ENCODE measurements at regions not wholly inside any gene's neighbourhood (a gene's known extent, or its start where the extent isn't known, plus 50 kb on each side); places are given as distances from the start of the nearest gene placed in this dataset.
"Not testable (repeated sequence)": the region's sequence is repeated elsewhere in the genome, so short reads cannot be mapped to it uniquely, and the experiment has no call there.

DNA sequence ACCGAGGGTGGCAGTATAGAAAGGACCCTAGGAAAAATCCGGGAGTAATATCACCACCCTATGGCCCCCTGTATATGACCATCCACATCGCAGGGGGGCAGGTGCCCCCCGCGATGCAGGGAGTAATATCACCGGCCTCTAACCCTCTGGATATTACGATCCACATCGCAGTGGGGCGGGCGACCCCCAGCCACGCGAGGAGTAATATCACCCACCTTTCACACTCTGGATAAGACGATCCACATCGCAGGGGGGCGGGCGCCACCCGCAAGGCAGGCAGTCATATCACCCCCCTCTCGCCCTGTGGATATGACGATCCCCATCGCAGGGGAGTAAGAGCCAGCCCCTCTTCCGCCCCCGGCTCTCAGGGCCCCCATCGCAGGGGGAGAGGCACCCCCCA, 76.7 kb upstream of the RUBCNL start:
- intact Hi-C loops (cut with micrococcal nuclease) = no loop called here
- Mint-ChIP-seq H3K4me1 (ENCODE audit: insufficient read depth, unreplicated experiment) (no peaks in the 10 kb centered on the region), H3K9me3 (ENCODE audit: unreplicated experiment) (no peaks in the 10 kb centered on the region), H3K27me3 (ENCODE audit: insufficient read depth, unreplicated experiment) (no peaks in the 10 kb centered on the region), H3K36me3 (ENCODE audit: insufficient read depth, unreplicated experiment) (no peaks in the 10 kb centered on the region), H3K27ac (ENCODE audit: low read depth, unreplicated experiment) (no peak overlapping the region), H3K4me3 (ENCODE audit: unreplicated experiment) (no peak overlapping the region)
- ChIA-PET CTCF (no interaction called here), POLR2A (no interaction called here)
- no peak for DNase-seq (ENCODE audit: unreplicated experiment)
- no TSS peak for BruUV-seq (replicated peaks)
- no peak for TF ChIP-seq CTCF (IDR thresholded peaks at IDR 0.05; ENCODE audit: unreplicated experiment)

DNA sequence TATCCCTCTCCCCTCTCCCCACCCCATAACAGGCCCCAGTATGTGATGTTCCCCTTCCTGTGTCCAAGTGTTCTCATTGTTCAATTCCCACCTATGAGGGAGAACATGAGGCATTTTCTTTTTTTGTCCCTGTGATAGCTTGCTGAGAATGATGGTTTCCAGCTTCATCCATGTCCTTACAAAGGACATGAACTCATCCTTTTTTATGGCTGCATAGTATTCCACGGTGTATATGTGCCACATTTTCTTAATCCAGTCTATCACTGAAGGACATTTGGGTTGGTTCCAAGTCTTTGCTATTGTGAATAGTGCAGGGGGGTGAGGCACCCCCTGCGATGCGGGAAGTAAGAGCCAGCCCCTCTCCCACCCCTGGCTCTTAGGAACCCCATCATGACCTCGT, 73.2 kb upstream of the RUBCNL start:
- H3K9me3 Mint-ChIP-seq (ENCODE audit: unreplicated experiment); POLR2A ChIA-PET; H3K4me3 Mint-ChIP-seq (ENCODE audit: unreplicated experiment); BruUV-seq (replicated peaks); H3K36me3 Mint-ChIP-seq (ENCODE audit: insufficient read depth, unreplicated experiment); H3K27me3 Mint-ChIP-seq (ENCODE audit: insufficient read depth, unreplicated experiment); intact Hi-C loops (cut with micrococcal nuclease); H3K27ac Mint-ChIP-seq (ENCODE audit: low read depth, unreplicated experiment); H3K4me1 Mint-ChIP-seq (ENCODE audit: insufficient read depth, unreplicated experiment); DNase-seq (ENCODE audit: unreplicated experiment): not testable (repeated sequence)
- CTCF ChIA-PET = interaction anchor here (0.6 kb wide), 1 partner anchor 10 kb away, joined by 3 read pairs; no protein-coding TSS in a partner anchor

- POLR2A ChIA-PET; intact Hi-C loops (cut with micrococcal nuclease); H3K27me3 Mint-ChIP-seq (ENCODE audit: insufficient read depth, unreplicated experiment): not testable (repeated sequence)
Observed at GRCh38 chr13:46457255-46457654, 70.2 kb upstream of the RUBCNL start.

DNA sequence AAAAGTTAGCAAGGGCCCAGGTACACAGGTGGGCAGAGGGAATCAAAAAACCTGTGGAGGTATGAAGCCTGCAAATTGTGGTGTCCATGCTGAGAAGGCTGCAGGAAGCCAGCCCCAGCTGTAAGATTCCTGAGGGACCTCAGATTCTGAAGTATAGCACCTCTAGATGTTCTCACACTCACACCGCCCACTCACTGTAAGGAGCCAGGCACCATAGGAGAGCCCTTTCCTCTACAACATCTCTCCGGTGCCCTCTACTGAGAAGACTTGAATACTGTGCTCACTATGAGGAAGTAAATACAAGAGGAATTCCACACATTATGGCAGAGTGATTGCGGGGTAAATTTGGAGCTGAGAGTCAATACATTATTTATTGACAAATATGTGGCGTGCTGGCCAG, 68.9 kb upstream of the RUBCNL start:
- H3K36me3 Mint-ChIP-seq (ENCODE audit: insufficient read depth, unreplicated experiment); H3K4me1 Mint-ChIP-seq (ENCODE audit: insufficient read depth, unreplicated experiment); intact Hi-C loops (cut with micrococcal nuclease); BruUV-seq (replicated peaks); H3K4me3 Mint-ChIP-seq (ENCODE audit: unreplicated experiment); H3K9me3 Mint-ChIP-seq (ENCODE audit: unreplicated experiment); H3K27ac Mint-ChIP-seq (ENCODE audit: low read depth, unreplicated experiment); POLR2A ChIA-PET: not testable (repeated sequence)
- peak; percentile 14 for TF ChIP-seq CTCF (IDR thresholded peaks at IDR 0.05; ENCODE audit: unreplicated experiment)
- CTCF ChIA-PET = interaction anchor here (0.6 kb wide), 1 partner anchor 509 kb away, joined by 3 read pairs; no protein-coding TSS in a partner anchor
- peak; percentile 71 for DNase-seq (ENCODE audit: unreplicated experiment)
- H3K27me3 Mint-ChIP-seq (ENCODE audit: insufficient read depth, unreplicated experiment) = peaks cover 16% of the 10 kb centered on the region

More at GRCh38 chr13:46457255-46457654, 70.2 kb upstream of the RUBCNL start:
- CTCF ChIA-PET; BruUV-seq (replicated peaks); DNase-seq (ENCODE audit: unreplicated experiment); H3K36me3 Mint-ChIP-seq (ENCODE audit: insufficient read depth, unreplicated experiment); H3K4me3 Mint-ChIP-seq (ENCODE audit: unreplicated experiment); H3K4me1 Mint-ChIP-seq (ENCODE audit: insufficient read depth, unreplicated experiment); H3K27ac Mint-ChIP-seq (ENCODE audit: low read depth, unreplicated experiment); H3K9me3 Mint-ChIP-seq (ENCODE audit: unreplicated experiment): not testable (repeated sequence)

DNA sequence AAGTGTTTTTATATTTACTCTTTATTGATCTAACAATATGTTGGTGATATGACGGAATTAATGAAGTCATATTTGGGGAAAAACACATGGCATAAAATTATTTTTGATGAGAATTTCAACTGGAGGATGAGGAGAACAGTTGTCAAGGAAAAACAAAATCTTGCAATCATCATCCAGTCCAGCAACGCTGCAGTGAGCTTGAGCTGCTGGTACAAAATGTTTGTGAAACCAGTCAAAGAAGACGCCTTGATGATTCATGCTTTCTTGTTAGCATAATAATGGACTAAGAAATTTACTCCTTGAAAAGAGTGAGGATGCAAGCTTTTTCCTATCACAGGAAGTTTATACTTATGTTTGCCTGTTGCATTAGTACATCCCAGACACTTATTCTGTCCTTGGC, 64.1 kb upstream of the RUBCNL start:
- peaks cover 37% of the 10 kb centered on the region for H3K27me3 Mint-ChIP-seq (ENCODE audit: insufficient read depth, unreplicated experiment)
- H3K4me1 Mint-ChIP-seq (ENCODE audit: insufficient read depth, unreplicated experiment); intact Hi-C loops (cut with micrococcal nuclease); POLR2A ChIA-PET; DNase-seq (ENCODE audit: unreplicated experiment); H3K36me3 Mint-ChIP-seq (ENCODE audit: insufficient read depth, unreplicated experiment); H3K9me3 Mint-ChIP-seq (ENCODE audit: unreplicated experiment); BruUV-seq (replicated peaks); H3K27ac Mint-ChIP-seq (ENCODE audit: low read depth, unreplicated experiment); CTCF ChIA-PET; H3K4me3 Mint-ChIP-seq (ENCODE audit: unreplicated experiment): not testable (repeated sequence)

- DNase-seq (ENCODE audit: unreplicated experiment); H3K4me3 Mint-ChIP-seq (ENCODE audit: unreplicated experiment); H3K4me1 Mint-ChIP-seq (ENCODE audit: insufficient read depth, unreplicated experiment); BruUV-seq (replicated peaks); POLR2A ChIA-PET; H3K36me3 Mint-ChIP-seq (ENCODE audit: insufficient read depth, unreplicated experiment); intact Hi-C loops (cut with micrococcal nuclease); H3K9me3 Mint-ChIP-seq (ENCODE audit: unreplicated experiment); H3K27ac Mint-ChIP-seq (ENCODE audit: low read depth, unreplicated experiment): not testable (repeated sequence)
- CTCF ChIA-PET = interaction anchor here (0.6 kb wide), 2 partner anchors 10 to 288 kb away, joined by 3 read pairs; no protein-coding TSS in a partner anchor
- peaks cover 43% of the 10 kb centered on the region for H3K27me3 Mint-ChIP-seq (ENCODE audit: insufficient read depth, unreplicated experiment)
Observed at GRCh38 chr13:46449949-46450348, 62.9 kb upstream of the RUBCNL start.

- H3K27me3 Mint-ChIP-seq (ENCODE audit: insufficient read depth, unreplicated experiment) = peaks cover 55% of the 10 kb centered on the region
- H3K4me3 Mint-ChIP-seq (ENCODE audit: unreplicated experiment); CTCF ChIA-PET; BruUV-seq (replicated peaks); DNase-seq (ENCODE audit: unreplicated experiment); intact Hi-C loops (cut with micrococcal nuclease); H3K27ac Mint-ChIP-seq (ENCODE audit: low read depth, unreplicated experiment); POLR2A ChIA-PET; H3K4me1 Mint-ChIP-seq (ENCODE audit: insufficient read depth, unreplicated experiment); H3K9me3 Mint-ChIP-seq (ENCODE audit: unreplicated experiment); H3K36me3 Mint-ChIP-seq (ENCODE audit: insufficient read depth, unreplicated experiment): not testable (repeated sequence)
Observed at GRCh38 chr13:46448148-46448547, 61.1 kb upstream of the RUBCNL start.

DNA sequence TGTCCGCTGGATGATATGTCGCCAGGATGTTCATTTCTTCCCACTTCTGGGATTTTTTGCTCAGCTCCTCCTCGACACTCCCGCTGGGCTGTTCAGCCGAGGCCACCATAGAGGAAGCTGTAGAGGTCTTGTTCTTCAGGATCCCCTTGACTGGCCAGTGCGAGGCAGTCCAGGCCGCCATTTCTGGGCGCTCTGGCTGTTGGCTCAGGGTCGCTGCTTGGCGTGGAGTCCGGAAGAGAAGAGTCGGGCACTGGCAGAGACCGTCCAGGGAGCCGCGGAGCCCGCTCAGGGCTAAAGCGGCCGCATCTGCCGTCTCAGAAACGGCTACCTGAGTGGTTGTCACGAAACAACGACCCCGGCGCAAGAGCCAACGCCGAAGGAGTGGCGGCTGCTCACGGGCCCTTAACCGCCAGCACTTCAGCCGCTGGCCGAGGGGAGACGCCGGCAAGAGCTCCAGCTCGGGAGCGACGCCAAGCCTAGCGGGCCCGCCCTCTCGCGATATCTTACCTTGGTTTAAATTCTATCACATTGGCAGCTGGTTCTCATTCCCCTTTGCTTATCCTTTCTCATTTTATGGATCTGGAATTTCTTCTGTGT, 50.9 kb upstream of the RUBCNL start:
- DNase-seq (ENCODE audit: unreplicated experiment); BruUV-seq (replicated peaks); H3K4me3 Mint-ChIP-seq (ENCODE audit: unreplicated experiment); POLR2A ChIA-PET; intact Hi-C loops (cut with micrococcal nuclease); CTCF ChIA-PET; H3K9me3 Mint-ChIP-seq (ENCODE audit: unreplicated experiment); H3K27ac Mint-ChIP-seq (ENCODE audit: low read depth, unreplicated experiment); H3K4me1 Mint-ChIP-seq (ENCODE audit: insufficient read depth, unreplicated experiment); H3K36me3 Mint-ChIP-seq (ENCODE audit: insufficient read depth, unreplicated experiment): not testable (repeated sequence)
- H3K27me3 Mint-ChIP-seq (ENCODE audit: insufficient read depth, unreplicated experiment) = peaks cover 21% of the 10 kb centered on the region

Measured in MCF 10A (cell line).